DMS114 treated with DMSO at 0.1 percent for 48 hours (cell line): ENCODE measurements at regions not wholly inside any gene's neighbourhood (a gene's known extent, or its start where the extent isn't known, plus 50 kb on each side); places are given as distances from the start of the nearest gene placed in this dataset.
A peak's percentile ranks its signal among the peaks of the same experiment; 100 is the strongest.
"Not testable (repeated sequence)": the region's sequence is repeated elsewhere in the genome, so short reads cannot be mapped to it uniquely, and the experiment has no call there.

Experiments used
- DNase-seq: peaks from one replicate; lab custom pipeline; 2025; ENCODE audit not compliant: unreplicated experiment; lab: John Stamatoyannopoulos, UW

DNA sequence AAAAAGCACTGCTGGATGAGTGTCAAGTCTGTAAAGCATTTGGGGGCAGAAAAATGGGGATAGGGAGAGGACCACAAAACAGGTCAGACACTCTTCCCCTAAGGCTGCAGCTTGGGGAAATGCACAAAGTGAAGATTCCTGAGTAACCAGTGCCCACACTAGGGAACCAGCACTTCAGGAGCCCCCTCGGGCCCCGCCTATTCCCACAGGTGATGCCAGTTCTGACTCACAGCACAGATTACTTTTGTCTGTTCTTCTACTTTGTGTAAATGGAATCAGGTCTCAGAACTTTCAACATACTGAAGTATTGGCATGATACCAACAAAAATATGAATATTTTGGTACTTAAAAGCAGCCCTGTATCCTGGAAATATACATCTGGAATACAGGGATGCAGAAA is 112.5 kb downstream of the ADRA2C start:
- no peak for DNase-seq

DNA sequence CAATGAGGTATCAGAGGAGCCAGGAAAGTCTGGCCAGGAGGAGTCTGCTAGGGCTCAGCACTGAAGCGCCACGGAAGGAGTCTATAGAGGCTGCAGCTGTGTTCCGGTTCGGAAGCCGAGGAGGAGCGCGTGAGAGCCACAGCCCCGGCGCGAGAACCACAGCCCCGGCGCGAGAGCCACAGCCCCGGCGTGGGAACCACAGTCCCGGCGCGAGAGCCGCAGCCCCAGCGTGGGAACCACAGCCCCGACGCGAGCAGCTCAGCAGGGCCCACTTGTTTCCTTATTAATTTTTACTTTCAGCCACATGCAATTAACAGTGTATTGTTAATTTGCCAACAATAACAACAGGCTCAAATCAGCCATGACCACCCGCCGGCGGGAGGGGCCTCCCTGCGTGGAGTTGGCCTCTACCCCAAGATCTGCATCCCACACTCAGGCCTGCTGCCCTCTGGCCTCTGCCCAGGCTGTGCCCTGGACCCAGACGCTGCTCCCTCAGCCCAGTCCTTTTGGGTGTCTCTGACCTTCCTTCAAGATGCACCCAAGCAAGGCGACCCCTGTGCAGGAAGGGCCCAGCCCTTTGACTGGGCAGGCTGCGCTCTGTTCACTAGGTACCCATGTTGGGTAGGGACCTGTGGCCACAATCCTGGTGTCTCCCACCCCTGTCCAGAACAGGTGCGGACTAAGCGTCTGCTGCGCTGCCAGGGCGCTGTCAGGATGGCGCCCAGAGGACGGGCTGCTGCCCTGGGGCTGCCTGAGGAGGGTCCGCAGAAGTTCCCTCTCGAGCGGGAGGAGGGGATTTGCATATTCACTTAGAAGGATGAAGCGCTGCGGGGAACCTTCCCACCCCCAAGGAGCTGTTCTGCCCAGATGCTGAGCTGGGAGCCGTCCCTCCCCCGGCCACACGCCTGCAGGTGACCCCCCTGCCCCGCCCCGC is 113.8 kb downstream of the ADRA2C start:
- DNase-seq: no peak

DNA sequence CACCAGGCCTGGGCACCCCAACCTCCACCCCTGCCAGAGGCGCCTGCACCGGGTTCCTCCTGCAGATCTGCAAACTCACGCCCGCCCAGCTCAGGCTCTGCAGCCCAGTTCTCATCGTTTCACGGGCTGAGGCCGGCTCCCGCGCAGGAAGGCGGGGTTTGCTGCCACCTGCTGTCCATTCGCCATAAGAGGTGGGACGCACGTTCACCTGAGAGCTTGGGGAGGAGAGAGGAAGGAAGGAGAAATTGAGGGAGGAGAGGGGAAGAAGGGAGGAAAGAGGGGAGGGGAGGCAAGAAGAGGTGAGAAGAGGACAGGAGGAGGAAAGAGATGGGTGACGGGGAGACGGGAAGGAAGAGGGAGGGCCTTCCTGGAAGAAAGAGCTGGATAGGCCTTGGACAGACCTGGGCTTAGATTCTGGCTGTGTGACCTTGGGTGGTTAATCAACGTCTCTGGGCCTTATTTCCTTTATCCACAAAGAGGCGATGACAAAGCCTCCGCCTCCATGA is 114.5 kb downstream of the ADRA2C start:
- peak; percentile 20 for DNase-seq

DNA sequence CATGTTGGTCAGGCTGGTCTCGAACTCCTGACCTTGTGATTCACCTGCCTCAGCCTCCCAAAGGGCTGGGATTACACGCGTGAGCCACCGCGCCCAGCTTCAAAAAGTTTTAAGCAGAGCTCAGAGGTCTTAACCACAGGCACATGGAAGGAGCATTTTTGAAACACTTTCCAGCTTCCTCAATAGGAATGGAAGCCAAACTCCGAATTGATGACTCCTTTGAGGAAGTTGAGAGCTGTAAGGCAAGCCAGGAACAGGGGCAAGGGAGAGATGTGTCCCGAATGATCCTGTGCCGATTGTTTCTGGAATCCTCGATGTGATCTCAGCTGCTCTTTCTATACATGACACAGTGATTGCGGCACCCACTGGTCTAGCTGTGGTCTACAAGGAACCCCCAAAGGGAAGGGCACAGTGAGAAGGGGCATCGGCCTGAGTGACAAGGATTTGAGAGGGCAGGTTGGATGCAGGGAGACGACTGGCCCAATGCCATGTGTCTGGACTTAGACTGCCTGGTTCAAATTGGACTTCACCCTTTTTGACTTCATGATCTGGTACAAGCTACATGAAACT is 116.2 kb downstream of the ADRA2C start:
- DNase-seq: not testable (repeated sequence)

DNA sequence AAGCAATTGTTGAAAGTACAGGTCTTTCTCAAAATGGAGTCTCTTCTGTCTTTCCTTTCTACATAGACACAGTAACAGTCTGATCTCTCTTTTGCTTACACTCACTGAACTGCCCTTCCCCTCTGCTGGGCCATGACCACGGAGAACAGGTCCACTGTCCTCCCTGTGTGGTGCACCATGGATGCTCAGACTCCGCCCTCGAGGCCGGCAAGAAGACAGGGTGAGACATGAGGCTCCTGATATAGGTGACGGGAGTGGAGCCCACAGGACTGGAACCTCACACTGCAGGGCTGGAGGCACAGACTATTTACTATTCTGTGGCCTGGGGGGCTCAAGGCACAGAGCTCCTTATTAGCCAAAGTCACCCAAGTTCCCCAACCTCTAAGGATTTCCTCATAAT is 118.1 kb downstream of the ADRA2C start:
- not testable (repeated sequence) for DNase-seq

DNA sequence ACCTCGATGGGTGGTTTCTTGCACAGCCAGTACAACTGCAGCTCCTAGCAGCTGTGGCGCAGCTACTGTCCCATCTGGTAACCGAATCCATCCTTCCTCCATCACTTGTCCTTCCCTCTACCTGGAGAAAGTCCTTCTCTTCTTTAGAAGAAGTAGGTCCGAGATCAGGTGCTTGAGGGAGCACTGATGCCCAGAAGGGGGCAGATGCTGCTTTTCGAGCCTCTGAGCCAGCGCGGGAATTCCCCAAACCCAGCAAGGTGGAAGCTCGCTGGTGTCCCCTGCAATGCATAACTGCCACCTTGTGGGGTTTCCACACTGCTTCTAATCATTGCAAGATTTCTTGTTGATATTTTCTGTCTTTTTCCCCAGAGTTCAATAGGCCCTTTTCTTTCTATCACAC is 127.4 kb downstream of the ADRA2C start:
- DNase-seq: not testable (repeated sequence)

DNA sequence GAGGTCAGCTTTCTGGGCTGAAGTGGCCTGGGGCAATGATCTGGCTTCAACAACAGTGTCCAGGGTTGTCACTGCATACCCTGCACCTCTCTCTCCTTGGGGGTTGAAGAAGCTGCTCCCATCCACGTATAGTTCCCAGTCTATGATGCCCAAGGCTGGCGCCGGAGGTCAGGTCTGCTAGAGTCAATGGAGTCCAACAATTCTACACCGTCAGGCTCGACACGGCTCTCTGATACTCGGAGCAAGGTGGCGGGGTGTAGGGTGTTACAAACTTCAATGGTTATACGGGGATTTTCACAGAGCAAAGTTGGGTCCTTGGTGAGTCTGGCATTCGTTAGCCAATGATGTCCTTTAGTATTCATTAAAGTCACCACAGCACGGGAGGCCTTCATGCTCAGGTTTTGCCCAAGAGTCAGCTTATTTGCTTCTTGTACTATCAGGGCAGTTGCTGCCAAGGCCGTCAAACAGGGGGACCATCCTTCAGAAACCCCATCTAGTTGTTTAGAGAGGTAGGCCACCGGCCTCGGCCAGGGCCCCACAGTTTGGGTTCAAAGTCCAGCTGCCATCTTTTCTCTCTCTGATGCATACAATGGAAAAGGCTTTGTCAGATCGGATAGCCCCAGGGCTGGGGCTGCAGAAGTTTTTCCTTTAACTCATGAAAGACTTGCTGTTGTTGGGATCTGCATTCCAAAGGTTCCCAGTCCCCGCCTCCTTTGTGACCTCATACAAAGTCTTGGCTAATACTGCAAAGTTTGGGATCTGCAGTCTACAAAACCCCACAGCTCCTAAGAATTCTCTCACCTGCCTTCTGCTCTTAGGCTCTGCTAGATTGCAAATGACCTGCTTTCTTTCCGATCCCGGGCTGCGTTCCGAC is 128.1 kb downstream of the ADRA2C start:
- DNase-seq: not testable (repeated sequence)

DNA sequence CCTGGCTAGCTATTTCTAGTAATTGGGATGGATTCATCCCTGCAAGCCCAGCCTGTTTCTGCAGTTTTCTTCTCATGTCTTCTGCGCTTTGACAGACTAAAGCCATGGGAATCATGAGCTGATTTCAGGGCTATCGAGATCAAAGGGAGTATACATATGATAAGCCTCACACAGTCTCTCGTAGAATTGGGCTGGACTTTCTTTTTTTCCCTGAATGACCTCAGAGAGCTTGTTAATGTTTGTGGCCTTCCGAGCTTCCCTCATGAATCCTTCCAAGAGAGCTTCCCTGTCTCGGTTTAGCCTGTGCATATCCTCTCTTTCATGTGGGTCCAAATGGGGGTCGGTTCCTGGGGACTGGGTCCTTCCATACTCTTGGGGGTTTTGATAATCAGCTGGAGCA is 130.3 kb downstream of the ADRA2C start:
- no peak for DNase-seq

DNA sequence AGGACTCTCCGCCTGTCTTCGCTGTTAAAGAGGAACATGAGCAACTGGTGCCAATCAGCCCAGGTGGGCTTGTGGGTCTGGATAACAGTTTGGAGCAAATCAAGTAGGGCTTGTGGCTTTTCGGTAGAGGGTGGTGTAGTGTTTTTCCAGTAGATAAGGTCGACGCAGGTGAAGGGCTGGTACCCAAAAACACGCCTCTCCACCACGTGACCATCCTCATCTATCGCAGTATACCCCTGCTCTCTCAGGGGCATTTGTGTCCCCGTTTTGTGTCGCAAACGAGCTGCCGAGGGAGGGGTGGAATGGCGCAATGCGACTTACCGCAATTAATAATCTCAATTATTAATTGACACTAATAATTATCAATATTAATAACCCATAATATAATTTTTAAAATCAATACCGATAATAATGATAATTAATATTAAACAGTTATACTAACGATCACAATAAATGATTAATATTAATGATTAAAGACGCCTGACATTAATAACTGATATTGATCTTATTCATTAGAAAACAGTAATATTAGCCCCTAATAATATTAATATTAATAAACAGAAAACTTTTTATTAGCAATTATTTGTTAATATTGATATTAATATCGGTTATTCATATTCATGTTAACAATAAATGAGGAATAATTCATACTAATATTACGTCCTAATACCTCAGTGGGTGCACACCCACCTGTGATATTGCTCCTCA is 130.8 kb downstream of the ADRA2C start:
- not testable (repeated sequence) for DNase-seq

DNA sequence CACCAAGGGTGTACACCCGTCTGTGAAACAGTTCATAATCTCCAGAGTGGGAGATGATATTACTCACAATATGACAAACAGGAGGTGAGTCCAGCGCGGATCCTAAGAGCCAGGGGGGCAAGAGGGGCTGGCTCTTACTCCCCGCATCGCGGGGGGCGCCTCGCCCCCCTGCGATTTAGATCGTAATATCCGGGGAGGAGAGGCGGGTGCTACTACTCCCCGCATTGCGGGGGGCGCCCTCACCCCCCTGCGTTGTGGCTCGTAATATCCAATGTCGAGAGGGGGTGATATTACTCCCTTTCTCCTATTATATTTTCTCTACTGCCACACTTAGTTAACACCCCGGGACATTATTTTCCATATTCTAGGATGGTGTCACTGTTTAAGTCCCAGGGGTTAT is 131.9 kb downstream of the ADRA2C start:
- DNase-seq: no peak

DNA sequence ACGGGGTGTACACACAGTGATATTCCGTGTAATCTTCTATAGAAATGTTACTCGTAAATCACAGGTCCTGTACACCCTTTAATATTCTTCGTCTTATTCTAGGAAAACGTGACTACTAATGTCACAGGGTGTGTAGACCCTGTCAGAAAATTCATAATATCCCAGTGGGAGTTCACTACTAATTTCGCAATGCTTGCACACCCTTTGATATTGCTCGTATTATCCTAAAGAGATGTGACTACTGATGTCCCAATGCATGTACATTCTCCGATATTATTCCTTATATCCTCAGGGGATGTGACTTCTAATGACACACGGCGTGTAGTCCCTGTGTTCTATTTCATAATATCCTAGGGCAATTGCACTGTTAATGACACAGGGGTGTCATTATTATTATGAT is 132.7 kb downstream of the ADRA2C start:
- DNase-seq: not testable (repeated sequence)

DNA sequence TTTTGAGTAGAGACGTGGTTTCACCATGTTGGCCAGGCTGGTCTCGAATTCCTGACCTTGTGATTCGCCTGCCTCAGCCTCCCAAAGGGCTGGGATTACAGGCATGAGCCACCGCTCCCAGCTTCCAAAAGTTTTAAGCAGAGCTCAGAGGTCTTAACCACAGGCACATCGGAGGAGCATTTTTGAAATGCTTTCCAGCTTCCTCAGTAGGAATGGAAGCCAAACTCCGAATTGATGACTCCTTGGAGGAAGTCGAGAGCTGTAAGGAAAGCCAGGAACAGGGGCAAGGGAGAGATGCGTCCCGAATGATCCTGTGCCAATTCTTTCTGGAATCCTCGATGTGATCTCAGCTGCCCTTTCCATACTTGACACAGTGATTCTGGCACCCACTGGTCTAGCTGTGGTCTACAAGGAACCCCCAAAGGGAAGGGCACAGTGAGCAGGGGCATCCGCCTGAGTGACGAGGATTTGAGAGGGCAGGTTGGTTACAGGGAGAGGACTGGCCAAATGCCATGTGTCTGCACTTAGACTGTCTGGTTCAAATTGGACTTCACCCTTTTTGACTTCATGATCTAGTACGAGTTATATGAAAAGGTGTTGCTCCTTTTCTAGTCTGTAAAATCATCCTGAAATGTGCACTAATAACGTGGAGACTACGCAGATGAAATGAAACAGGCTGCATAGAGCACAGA is 138.2 kb downstream of the ADRA2C start:
- not testable (repeated sequence) for DNase-seq

DNA sequence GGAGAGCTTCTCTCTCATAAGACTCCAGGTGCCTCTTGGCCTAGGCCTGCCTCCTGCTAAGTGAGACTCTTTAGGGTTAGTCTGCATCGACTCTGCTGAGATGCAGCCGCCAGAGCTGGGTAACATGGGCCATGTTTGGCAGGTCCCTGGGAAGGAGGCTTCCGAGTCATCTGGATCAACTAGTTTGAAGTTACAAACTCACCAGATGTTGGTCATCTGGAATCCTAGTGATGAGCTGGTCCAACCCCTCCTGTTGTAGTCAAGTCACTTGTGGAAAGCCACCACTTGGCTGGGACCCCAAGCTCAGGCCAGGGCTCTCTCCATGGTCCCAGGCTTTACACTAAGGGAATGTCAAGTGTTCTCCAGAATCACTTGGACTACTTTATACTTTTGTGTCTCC is 143.4 kb downstream of the ADRA2C start:
- not testable (repeated sequence) for DNase-seq

DNA sequence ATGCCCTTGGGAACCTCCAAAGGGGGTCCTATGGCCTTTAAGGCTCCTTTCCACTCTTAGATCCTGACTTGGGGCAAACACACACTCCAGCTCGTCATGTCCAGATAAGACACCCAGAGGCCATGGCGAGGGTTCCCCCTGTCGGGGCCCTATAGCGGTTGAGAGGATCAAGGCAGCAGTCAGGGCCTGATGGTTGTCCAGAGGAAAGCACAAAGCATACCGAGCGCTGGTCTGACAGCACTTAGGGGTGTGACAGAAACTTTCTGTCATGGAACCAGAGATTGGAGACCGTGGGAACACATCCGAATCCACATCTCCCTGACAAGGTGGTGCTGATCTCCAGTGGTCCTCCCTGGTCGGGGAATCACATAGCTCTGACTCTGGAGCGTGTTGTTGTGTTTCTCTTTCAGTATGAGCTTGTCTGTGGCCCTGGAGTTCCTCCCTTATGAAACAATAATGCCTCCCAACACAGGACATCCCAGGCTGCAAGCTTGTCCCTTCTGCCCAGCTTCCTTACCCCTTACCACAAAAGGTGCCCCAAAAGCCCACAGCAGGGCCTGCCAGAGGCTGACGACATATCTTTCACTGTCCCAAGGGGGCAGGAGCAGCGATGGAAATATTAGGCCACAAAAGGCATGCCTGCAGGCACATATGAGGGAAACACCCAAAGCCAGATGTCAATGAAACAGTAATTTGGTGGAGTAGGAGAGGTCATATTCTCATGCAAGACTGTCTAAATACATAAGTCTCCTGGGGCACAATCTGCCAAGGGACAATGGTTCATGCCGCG is 144.2 kb downstream of the ADRA2C start:
- DNase-seq: not testable (repeated sequence)

DNA sequence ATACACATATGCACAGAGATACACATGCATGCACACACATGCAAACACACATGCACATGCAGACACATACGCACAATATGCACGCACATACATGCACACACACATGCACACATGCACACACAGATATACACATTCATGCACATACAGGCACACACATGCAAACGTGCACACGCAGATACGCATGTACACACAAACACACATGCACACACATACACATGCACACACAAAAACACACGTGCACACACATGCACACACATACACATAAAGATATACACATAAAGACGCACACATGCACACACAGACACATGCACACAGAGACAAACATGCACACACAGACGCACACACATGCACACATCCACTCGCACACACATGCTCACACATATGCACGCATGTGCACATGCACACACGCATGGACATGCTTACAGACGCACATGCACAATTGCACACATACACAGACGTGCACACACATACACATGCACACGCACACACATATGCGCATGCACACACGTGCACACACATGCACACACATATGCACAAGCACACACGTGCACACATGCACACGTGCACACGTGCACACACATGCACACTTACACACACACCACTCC is 145.2 kb downstream of the ADRA2C start:
- no peak for DNase-seq

DNA sequence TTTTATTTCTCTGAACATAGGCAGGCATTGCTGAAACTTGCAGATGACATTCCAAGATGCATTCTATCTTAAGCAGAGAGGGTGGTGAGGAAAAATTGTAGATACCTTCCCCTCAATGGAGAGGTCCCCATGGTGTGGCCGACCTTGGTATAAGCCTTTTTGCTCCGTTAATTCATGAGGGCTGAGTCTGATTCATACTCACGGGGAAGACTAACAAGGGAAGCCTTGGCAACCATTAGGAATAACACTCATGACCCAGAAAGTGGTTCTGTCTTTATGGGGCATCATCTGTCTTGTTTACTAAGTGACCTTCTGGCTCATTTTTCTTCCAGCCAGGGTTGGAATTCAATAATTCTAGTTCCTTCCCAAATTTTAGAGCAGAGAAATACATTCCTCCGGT is 148.3 kb downstream of the ADRA2C start:
- DNase-seq: not testable (repeated sequence)

DNA sequence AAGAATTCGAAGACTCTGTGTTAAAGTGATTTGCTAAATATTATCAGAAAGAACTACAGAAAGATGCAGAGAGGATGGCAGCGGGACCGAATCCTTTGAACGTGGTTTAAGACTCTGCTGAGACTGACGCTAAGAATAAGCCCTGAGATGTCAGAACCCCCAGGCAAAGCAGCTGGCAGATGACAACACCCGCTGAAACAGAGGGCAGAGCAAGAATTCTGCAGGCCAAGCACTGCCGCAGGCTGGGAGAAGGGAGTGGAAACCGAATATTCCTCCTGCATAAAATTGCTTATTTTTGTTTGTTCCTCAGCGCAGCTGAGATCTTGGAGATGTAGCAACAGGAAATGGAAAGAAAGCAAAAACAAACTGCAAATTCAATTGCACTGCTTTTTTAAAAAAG is 153.3 kb downstream of the ADRA2C start:
- DNase-seq: not testable (repeated sequence)

DNA sequence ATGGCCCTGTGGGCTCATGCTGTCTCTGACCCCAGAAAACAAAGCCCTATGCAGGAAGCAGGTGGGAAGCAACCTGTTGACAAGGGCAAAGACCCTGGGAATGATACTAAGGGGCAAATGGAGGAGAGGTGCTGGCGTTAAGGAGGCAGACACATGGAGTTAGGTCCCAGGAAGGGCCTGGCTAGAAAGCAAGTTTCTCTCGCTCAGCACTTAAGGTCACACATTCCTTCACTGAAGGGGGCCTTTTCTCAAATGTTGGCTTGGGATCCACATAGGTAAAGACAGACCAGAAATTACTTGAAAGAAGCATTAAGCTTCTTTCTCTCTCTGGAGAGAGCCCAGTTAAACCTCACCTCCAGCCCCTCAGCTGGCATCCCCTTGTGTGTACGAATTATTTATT is 155.7 kb downstream of the ADRA2C start:
- DNase-seq: not testable (repeated sequence)

DNA sequence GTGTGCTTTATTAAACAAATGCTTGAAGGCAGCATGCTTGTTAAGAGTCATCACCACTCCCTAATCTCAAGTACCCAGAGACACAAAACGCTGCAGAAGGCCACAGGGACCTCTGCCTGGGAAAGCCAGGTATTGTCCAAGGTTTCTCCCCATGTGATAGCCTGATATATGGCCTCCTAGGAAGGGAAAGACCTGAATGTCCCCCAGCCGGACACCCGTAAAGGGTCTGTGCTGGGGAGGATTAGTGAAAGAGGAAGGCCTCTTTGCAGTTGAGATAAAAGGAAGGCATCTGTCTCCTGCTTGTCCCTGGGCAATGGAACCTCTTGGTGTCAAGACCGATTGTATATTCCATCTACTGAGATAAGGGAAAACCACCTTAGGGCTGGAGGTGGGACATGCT is 159.7 kb downstream of the ADRA2C start:
- not testable (repeated sequence) for DNase-seq
